PFSK-1 (cell line): ENCODE measurements at regions not wholly inside any gene's neighbourhood (a gene's known extent, or its start where the extent isn't known, plus 50 kb on each side); places are given as distances from the start of the nearest gene placed in this dataset.

Source experiments
- FOXP2 ChIP-seq: optimal IDR thresholded peaks from 2 replicates; pipeline ENCODE3; 2011; ENCODE audit warnings: borderline replicate concordance, control low read depth, inconsistent platforms; ENCODE audit not compliant: insufficient read depth; ENCODE audit errors: extremely low read length, extremely low read depth
- POLR2AphosphoS5 ChIP-seq: IDR thresholded peaks from 2 replicates; pipeline ENCODE4 v1.6.1; 2012; ENCODE audit warnings: low read depth, mild to moderate bottlenecking, control low read depth, low read length, moderate library complexity
- SIN3A ChIP-seq: IDR thresholded peaks from 2 replicates; pipeline ENCODE4 v1.6.1; 2012; ENCODE audit warnings: mild to moderate bottlenecking, low read length, moderate library complexity, borderline replicate concordance; ENCODE audit not compliant: insufficient read depth
- TAF1 ChIP-seq: IDR thresholded peaks from 2 replicates; pipeline ENCODE4 v1.6.1; 2012; ENCODE audit warnings: low read length, control low read depth, borderline replicate concordance; ENCODE audit not compliant: insufficient read depth
- TF ChIP-seq, protein P1 (sequence below), 2 experiments: IDR thresholded peaks; 2 replicates each; pipeline versions ENCODE4 v1.6.1 to v1.8.0; 2011 to 2012; ENCODE audit warnings: low read depth in 2 of 2, low read length in 2 of 2, control low read depth in 1 of 2, inconsistent platforms in 1 of 2, mild to moderate bottlenecking in 1 of 2, moderate library complexity in 1 of 2; ENCODE audit not compliant: insufficient read depth in 1 of 2

DNA sequence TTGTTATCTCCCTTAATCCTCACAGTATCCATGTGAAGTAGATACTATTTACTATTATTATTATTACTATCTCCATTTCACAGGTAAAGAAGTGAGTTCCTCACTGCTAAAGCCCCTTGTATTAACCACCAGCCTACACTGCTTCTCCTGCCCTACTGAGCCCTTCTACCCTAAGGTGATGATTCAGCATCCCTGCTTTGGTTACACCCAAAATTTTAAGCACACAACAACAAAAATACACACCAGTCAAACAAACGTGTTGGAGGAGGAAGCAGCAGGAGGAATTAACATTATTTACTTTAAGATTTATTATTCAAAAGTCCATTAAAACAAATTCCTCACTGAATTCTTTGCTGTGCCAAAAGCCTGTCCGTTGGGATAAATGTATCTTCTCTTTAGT is 370.2 kb upstream of the BRINP1 start:
- TF ChIP-seq POLR2AphosphoS5 (no peak), SIN3A (no peak), TAF1 (no peak), FOXP2 (no peak)
- TF ChIP-seq, protein P1, sequence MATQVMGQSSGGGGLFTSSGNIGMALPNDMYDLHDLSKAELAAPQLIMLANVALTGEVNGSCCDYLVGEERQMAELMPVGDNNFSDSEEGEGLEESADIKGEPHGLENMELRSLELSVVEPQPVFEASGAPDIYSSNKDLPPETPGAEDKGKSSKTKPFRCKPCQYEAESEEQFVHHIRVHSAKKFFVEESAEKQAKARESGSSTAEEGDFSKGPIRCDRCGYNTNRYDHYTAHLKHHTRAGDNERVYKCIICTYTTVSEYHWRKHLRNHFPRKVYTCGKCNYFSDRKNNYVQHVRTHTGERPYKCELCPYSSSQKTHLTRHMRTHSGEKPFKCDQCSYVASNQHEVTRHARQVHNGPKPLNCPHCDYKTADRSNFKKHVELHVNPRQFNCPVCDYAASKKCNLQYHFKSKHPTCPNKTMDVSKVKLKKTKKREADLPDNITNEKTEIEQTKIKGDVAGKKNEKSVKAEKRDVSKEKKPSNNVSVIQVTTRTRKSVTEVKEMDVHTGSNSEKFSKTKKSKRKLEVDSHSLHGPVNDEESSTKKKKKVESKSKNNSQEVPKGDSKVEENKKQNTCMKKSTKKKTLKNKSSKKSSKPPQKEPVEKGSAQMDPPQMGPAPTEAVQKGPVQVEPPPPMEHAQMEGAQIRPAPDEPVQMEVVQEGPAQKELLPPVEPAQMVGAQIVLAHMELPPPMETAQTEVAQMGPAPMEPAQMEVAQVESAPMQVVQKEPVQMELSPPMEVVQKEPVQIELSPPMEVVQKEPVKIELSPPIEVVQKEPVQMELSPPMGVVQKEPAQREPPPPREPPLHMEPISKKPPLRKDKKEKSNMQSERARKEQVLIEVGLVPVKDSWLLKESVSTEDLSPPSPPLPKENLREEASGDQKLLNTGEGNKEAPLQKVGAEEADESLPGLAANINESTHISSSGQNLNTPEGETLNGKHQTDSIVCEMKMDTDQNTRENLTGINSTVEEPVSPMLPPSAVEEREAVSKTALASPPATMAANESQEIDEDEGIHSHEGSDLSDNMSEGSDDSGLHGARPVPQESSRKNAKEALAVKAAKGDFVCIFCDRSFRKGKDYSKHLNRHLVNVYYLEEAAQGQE (IDR thresholded peaks at IDR 0.05; ENCODE audit: insufficient read depth in 1 of 2, low read depth in 2 of 2, low read length in 2 of 2): no peak

DNA sequence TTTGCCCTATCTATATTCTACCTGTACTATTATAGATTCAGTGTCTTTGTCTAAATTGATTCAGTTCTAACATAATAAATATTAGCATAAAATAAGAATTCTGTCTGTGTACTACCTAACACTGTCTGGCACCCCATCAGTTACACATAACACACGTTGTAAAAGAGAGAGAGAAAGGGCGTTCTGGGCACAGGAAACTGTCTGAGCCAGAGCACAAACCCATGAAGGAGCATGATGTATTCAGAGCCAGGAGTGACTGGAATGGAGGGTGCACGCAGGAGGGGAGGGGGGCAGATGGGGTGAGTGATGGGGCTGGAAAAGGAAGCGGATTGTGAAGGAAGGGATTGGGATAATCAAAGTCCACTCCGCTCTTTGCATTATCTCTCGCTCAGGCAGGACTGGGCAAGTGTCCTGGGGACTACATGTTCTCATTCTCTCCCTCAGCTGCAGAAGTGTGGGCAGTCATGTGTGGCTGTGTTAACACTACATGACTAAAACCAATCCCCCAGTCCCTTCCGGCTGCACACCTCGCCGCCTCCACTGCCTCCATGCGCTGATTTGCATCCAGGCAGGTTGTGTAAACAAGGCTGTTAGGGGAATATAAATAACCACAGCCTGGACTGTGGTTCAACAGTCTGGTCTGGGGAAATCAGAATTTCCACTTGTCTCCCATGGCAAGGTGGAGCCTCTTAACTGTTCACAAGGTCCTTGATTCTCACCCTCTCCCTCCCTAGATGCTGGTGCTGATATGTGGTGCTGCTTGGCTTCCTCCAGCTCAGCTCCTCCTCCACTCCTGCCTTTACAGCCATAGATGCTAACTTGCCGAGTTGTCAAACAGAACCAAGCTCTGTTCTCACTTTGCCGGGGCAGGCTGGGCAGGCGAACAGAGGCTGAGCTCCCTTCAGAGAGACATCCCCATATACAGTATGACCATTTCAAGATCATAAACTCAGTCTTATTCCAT is 367.5 kb upstream of the BRINP1 start:
- TF ChIP-seq, protein P1 (IDR thresholded peaks at IDR 0.05; ENCODE audit: insufficient read depth in 1 of 2, low read depth in 2 of 2, low read length in 2 of 2): no peak
- TF ChIP-seq TAF1 (no peak), POLR2AphosphoS5 (no peak), SIN3A (no peak), FOXP2 (no peak)

DNA sequence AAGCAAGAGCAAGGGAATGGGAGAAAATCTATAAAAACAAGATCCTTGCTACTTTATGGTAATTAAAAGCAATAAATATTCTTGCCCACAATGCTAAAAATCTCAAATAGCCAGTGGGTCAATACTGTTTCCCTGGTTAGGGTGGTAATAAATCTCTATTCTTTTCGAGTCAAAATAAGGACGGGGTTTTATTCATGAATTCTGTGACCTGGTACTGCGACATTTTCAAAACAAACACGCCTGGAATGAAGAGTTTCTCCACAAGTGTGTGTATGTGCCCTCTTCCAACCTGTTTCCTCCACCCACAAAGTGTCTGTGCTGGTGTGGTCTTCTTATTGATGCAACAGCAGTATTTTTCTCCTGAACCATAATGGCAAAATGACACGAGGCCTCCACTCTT is 358.8 kb upstream of the BRINP1 start:
- TF ChIP-seq, protein P1 (IDR thresholded peaks at IDR 0.05; ENCODE audit: insufficient read depth in 1 of 2, low read depth in 2 of 2, low read length in 2 of 2): no peak
- TF ChIP-seq SIN3A (no peak), TAF1 (no peak), POLR2AphosphoS5 (no peak), FOXP2 (no peak)

DNA sequence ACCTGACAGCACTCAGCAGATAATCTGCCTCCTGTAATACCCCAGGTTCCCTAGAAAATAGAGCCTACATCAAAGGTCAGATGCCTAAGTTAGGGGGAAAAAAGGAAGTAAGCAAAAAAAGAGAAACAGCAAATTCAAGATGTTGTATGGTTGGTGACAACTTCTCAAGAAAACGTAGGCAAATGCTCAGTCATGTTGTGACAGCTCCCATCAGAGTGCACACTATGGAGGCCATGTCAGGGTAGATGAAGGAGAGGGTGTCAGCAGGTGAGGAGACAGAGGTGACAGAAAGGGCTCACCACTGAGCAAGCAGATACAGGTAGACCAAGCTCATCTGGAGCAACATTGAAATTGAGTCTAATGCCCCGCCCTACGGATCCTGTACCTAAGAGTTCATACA is 356.8 kb upstream of the BRINP1 start:
- TF ChIP-seq SIN3A (no peak), FOXP2 (no peak), TAF1 (no peak), POLR2AphosphoS5 (no peak)
- TF ChIP-seq, protein P1 (IDR thresholded peaks at IDR 0.05; ENCODE audit: insufficient read depth in 1 of 2, low read depth in 2 of 2, low read length in 2 of 2): no peak
